ENCODE measurements at regions not wholly inside any gene's neighbourhood (a gene's known extent, or its start where the extent isn't known, plus 50 kb on each side); places are given as distances from the start of the nearest gene placed in this dataset.
A peak's percentile ranks its signal among the peaks of the same experiment; 100 is the strongest.
"Not testable (repeated sequence)": the region's sequence is repeated elsewhere in the genome, so short reads cannot be mapped to it uniquely, and the experiment has no call there.

- TF ChIP-seq POLR2A (IDR thresholded peaks at IDR 0.05; ENCODE audit: low read length) = no peak
- no peak for TF ChIP-seq GATA1 (IDR thresholded peaks at IDR 0.05; ENCODE audit: low read depth, low read length)
- DNase-seq = no peak
Measured at GRCh38 chr7:115306586-115306985, 384.7 kb downstream of the MDFIC start.

GRCh38 chr7:115300231-115300870 lies 378.5 kb downstream of the MDFIC start:
- DNase-seq = no peak
- TF ChIP-seq GATA1 (IDR thresholded peaks at IDR 0.05; ENCODE audit: low read depth, low read length) = no peak
- no peak for TF ChIP-seq POLR2A (IDR thresholded peaks at IDR 0.05; ENCODE audit: low read length)

GRCh38 chr7:115299397-115300037 lies 377.6 kb downstream of the MDFIC start:
- DNase-seq = no peak

GRCh38 chr7:115297656-115298055 lies 375.8 kb downstream of the MDFIC start:
- peak; percentile 0 to 7 for DNase-seq

More at GRCh38 chr7:115299397-115300037, 377.6 kb downstream of the MDFIC start:
- no peak for TF ChIP-seq POLR2A (IDR thresholded peaks at IDR 0.05; ENCODE audit: low read length)
- TF ChIP-seq GATA1 (IDR thresholded peaks at IDR 0.05; ENCODE audit: low read depth, low read length) = no peak

GRCh38 chr7:115293628-115294240 lies 371.8 kb downstream of the MDFIC start:
- TF ChIP-seq POLR2A (IDR thresholded peaks at IDR 0.05; ENCODE audit: low read length) (no peak), GATA1 (IDR thresholded peaks at IDR 0.05; ENCODE audit: low read depth, low read length) (no peak)
- DNase-seq = no peak

More at GRCh38 chr7:115297656-115298055, 375.8 kb downstream of the MDFIC start:
- TF ChIP-seq GATA1 (IDR thresholded peaks at IDR 0.05; ENCODE audit: low read depth, low read length) (no peak), POLR2A (IDR thresholded peaks at IDR 0.05; ENCODE audit: low read length) (no peak)

- no peak for DNase-seq
- TF ChIP-seq GATA1 (IDR thresholded peaks at IDR 0.05; ENCODE audit: low read depth, low read length) = no peak
- no peak for TF ChIP-seq POLR2A (IDR thresholded peaks at IDR 0.05; ENCODE audit: low read length)
Measured at GRCh38 chr7:115292381-115292780, 370.5 kb downstream of the MDFIC start.

GRCh38 chr7:115289971-115290370 lies 368.1 kb downstream of the MDFIC start:
- no peak for TF ChIP-seq GATA1 (IDR thresholded peaks at IDR 0.05; ENCODE audit: low read depth, low read length)
- no peak for TF ChIP-seq POLR2A (IDR thresholded peaks at IDR 0.05; ENCODE audit: low read length)
- no peak for DNase-seq

GRCh38 chr7:115276791-115277190 lies 354.9 kb downstream of the MDFIC start:
- no peak for DNase-seq
- TF ChIP-seq GATA1 (IDR thresholded peaks at IDR 0.05; ENCODE audit: low read depth, low read length) (no peak), POLR2A (IDR thresholded peaks at IDR 0.05; ENCODE audit: low read length) (no peak)

- DNase-seq = not testable (repeated sequence)
Measured at GRCh38 chr7:115273855-115274254, 352.0 kb downstream of the MDFIC start.

GRCh38 chr7:115273139-115273772 lies 351.4 kb downstream of the MDFIC start:
- no peak for TF ChIP-seq POLR2A (IDR thresholded peaks at IDR 0.05; ENCODE audit: low read length)
- no peak for TF ChIP-seq GATA1 (IDR thresholded peaks at IDR 0.05; ENCODE audit: low read depth, low read length)
- DNase-seq = no peak

GRCh38 chr7:115271332-115272235 lies 349.7 kb downstream of the MDFIC start:
- no peak for DNase-seq
- no peak for TF ChIP-seq POLR2A (IDR thresholded peaks at IDR 0.05; ENCODE audit: low read length)
- TF ChIP-seq GATA1 (IDR thresholded peaks at IDR 0.05; ENCODE audit: low read depth, low read length) = no peak

GRCh38 chr7:115269486-115269885 lies 347.6 kb downstream of the MDFIC start:
- no peak for DNase-seq
- no peak for TF ChIP-seq POLR2A (IDR thresholded peaks at IDR 0.05; ENCODE audit: low read length)
- TF ChIP-seq GATA1 (IDR thresholded peaks at IDR 0.05; ENCODE audit: low read depth, low read length) = no peak

GRCh38 chr7:115267503-115267902 lies 345.6 kb downstream of the MDFIC start:
- TF ChIP-seq GATA1 (IDR thresholded peaks at IDR 0.05; ENCODE audit: low read depth, low read length) = no peak
- TF ChIP-seq POLR2A (IDR thresholded peaks at IDR 0.05; ENCODE audit: low read length) = no peak
- no peak for DNase-seq

Measured in erythroblast (primary cell).